GM12878 (cell line): ENCODE measurements at regions not wholly inside any gene's neighbourhood (a gene's known extent, or its start where the extent isn't known, plus 50 kb on each side); places are given as distances from the start of the nearest gene placed in this dataset.

ENCODE experiments used
- BHLHE40 ChIP-seq, 2 experiments: fragments of 450-650 bp in 1 of 2; IDR thresholded peaks; 2 replicates each; pipeline ENCODE4 v1.6.1; 2011 to 2017; ENCODE audit warnings: low read depth in 2 of 2, borderline replicate concordance in 1 of 2, improper control_type of control experiment in 1 of 2, low read length in 1 of 2, mild to moderate bottlenecking in 1 of 2
- BMI1 ChIP-seq: fragments of 450-650 bp; IDR thresholded peaks from 2 replicates; pipeline ENCODE4 v1.6.1; 2016; ENCODE audit warnings: mild to moderate bottlenecking, moderate library complexity, borderline replicate concordance
- CBX3 ChIP-seq: fragments of 200-600 bp; sonication (generic); IDR thresholded peaks from 2 replicates; pipeline ENCODE4 v1.6.1; 2016; ENCODE audit warnings: low read depth, borderline replicate concordance
- CBX5 ChIP-seq: sonication (generic); IDR thresholded peaks from 2 replicates; pipeline ENCODE4 v1.6.1; 2016; ENCODE audit warnings: low read depth, moderate library complexity, mild to moderate bottlenecking, inconsistent platforms
- CHD1 ChIP-seq: IDR thresholded peaks from 2 replicates; pipeline ENCODE4 v1.6.1; 2012; ENCODE audit warnings: low read depth, low read length, improper control_type of control experiment
- EED ChIP-seq: sonication (generic); IDR thresholded peaks from 2 replicates; pipeline ENCODE4 v1.6.1; 2016; ENCODE audit warnings: antibody characterized with exemption, low read depth
- EP300 ChIP-seq, 2 experiments: fragments of 150-350 bp in 1 of 2; IDR thresholded peaks; 2 replicates each; pipeline ENCODE4 v1.6.1; 2011 to 2012; ENCODE audit warnings: low read depth in 2 of 2, low read length in 2 of 2, borderline replicate concordance in 1 of 2, improper control_type of control experiment in 1 of 2, inconsistent platforms in 1 of 2; ENCODE audit not compliant: control insufficient read depth in 1 of 2
- HDAC6 ChIP-seq: fragments of 200-600 bp; sonication (generic); IDR thresholded peaks from one replicate; pipeline ENCODE4 v1.8.0; 2017; ENCODE audit warnings: antibody characterized with exemption; ENCODE audit not compliant: unreplicated experiment
- MEF2B ChIP-seq: fragments of 450-650 bp; IDR thresholded peaks from 2 replicates; pipeline ENCODE4 v1.6.1; 2018; ENCODE audit warnings: mild to moderate bottlenecking, moderate library complexity; ENCODE audit not compliant: partially characterized antibody, poor library complexity, severe bottlenecking
- NR2C1 ChIP-seq: fragments of 450-650 bp; IDR thresholded peaks from 2 replicates; pipeline ENCODE4 v1.6.1; 2017; ENCODE audit warnings: antibody characterized with exemption, mild to moderate bottlenecking, moderate library complexity
- NR2C2 ChIP-seq: IDR thresholded peaks from 2 replicates; pipeline ENCODE4 v1.6.1; 2011; ENCODE audit warnings: borderline replicate concordance, low read depth; ENCODE audit not compliant: control insufficient read depth, insufficient read length
- POLR2AphosphoS2 ChIP-seq: IDR thresholded peaks from 2 replicates; pipeline ENCODE4 v1.6.1; 2011; ENCODE audit warnings: low read depth, mild to moderate bottlenecking, low read length, improper control_type of control experiment, moderate library complexity
- POLR2AphosphoS5 ChIP-seq: IDR thresholded peaks from 2 replicates; pipeline ENCODE4 v1.6.1; 2011; ENCODE audit warnings: mild to moderate bottlenecking, low read length, inconsistent platforms
- POU2F2 ChIP-seq: IDR thresholded peaks from 3 replicates; pipeline ENCODE4 v1.6.1; 2011; ENCODE audit warnings: low read depth, mild to moderate bottlenecking, low read length, borderline replicate concordance
- RBBP5 ChIP-seq: fragments of 200-600 bp; sonication (generic); conservative IDR thresholded peaks from 2 replicates; pipeline ENCODE4 v1.6.1; 2016
- SPI1 ChIP-seq: IDR thresholded peaks from 2 replicates; pipeline ENCODE4 v1.6.1; 2011; ENCODE audit warnings: low read depth, mild to moderate bottlenecking, low read length, moderate library complexity, borderline replicate concordance; ENCODE audit not compliant: insufficient read depth
- STAT1 ChIP-seq: fragments of 450-650 bp; conservative IDR thresholded peaks from 2 replicates; pipeline ENCODE4 v1.6.1; 2014; ENCODE audit warnings: antibody characterized with exemption, mild to moderate bottlenecking
- TBL1XR1 ChIP-seq: IDR thresholded peaks from 2 replicates; pipeline ENCODE4 v1.6.1; 2012; ENCODE audit warnings: low read depth, low read length, improper control_type of control experiment
- TCF3 ChIP-seq: IDR thresholded peaks from 2 replicates; pipeline ENCODE4 v1.6.1; 2012; ENCODE audit warnings: low read depth, mild to moderate bottlenecking, low read length, borderline replicate concordance; ENCODE audit not compliant: insufficient read depth
- ZNF274 ChIP-seq: IDR thresholded peaks from one replicate; pipeline ENCODE4 v1.8.0; 2011; ENCODE audit not compliant: insufficient read length, insufficient read depth
- TF ChIP-seq, protein P1 (sequence below): fragments of 450-650 bp; IDR thresholded peaks from 2 replicates; pipeline ENCODE4 v1.6.1; 2017; ENCODE audit warnings: mild to moderate bottlenecking, moderate library complexity
- TF ChIP-seq, protein P2 (sequence below): IDR thresholded peaks from 2 replicates; pipeline ENCODE4 v1.6.1; 2011; ENCODE audit warnings: low read depth, mild to moderate bottlenecking, low read length, moderate library complexity, borderline replicate concordance; ENCODE audit errors: extremely low read depth
- TF ChIP-seq, protein P3 (sequence below): IDR thresholded peaks from 2 replicates; pipeline ENCODE4 v1.6.1; 2011; ENCODE audit warnings: mild to moderate bottlenecking, low read depth, low read length, moderate library complexity; ENCODE audit not compliant: insufficient replicate concordance
- TF ChIP-seq, protein P4 (sequence below), 3 experiments: IDR thresholded peaks in 2 of 3; conservative IDR thresholded peaks in 1 of 3; 2 replicates each; pipeline ENCODE4 v1.5.1; 2011; ENCODE audit warnings: low read depth in 3 of 3, low read length in 3 of 3, mild to moderate bottlenecking in 3 of 3, control low read depth in 2 of 3, moderate library complexity in 2 of 3, inconsistent platforms in 1 of 3, mixed read lengths in 1 of 3; ENCODE audit not compliant: control insufficient read depth in 2 of 3, insufficient read depth in 1 of 3; ENCODE audit errors: extremely low read depth in 1 of 3

DNA sequence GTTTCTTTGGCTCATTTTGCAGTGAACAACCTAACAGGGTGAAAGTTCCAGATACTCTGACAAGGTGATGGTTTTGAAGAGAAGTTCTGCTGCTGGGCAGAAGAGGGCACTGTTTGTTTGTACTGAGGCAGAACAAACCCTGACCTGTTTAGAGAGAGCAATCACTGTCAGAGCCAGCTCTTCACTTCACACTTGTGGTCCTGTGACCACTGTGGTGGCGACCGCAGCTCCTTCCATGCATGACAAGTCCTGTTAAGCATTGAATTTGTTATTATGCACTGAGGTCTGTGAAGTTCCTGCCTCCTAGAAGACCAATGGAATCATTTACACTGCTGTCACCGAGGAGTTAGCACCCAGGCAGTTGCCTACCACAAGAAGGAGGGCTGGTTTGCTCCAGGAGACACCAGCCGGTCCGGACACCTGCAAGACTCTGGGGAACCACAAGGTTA is 86.6 kb downstream of the ZNF330 start (continued):
- no peak for TF ChIP-seq TCF3
- no peak for TF ChIP-seq CBX3
- peak; percentile 82 to 86 for TF ChIP-seq BHLHE40 (IDR thresholded peaks at IDR 0.05; ENCODE audit: borderline replicate concordance in 1 of 2, low read depth in 2 of 2, low read length in 1 of 2)
- no peak for TF ChIP-seq NR2C2
- TF ChIP-seq POLR2AphosphoS2: no peak
- peak; percentile 93 for TF ChIP-seq CBX5
- TF ChIP-seq, protein P1, sequence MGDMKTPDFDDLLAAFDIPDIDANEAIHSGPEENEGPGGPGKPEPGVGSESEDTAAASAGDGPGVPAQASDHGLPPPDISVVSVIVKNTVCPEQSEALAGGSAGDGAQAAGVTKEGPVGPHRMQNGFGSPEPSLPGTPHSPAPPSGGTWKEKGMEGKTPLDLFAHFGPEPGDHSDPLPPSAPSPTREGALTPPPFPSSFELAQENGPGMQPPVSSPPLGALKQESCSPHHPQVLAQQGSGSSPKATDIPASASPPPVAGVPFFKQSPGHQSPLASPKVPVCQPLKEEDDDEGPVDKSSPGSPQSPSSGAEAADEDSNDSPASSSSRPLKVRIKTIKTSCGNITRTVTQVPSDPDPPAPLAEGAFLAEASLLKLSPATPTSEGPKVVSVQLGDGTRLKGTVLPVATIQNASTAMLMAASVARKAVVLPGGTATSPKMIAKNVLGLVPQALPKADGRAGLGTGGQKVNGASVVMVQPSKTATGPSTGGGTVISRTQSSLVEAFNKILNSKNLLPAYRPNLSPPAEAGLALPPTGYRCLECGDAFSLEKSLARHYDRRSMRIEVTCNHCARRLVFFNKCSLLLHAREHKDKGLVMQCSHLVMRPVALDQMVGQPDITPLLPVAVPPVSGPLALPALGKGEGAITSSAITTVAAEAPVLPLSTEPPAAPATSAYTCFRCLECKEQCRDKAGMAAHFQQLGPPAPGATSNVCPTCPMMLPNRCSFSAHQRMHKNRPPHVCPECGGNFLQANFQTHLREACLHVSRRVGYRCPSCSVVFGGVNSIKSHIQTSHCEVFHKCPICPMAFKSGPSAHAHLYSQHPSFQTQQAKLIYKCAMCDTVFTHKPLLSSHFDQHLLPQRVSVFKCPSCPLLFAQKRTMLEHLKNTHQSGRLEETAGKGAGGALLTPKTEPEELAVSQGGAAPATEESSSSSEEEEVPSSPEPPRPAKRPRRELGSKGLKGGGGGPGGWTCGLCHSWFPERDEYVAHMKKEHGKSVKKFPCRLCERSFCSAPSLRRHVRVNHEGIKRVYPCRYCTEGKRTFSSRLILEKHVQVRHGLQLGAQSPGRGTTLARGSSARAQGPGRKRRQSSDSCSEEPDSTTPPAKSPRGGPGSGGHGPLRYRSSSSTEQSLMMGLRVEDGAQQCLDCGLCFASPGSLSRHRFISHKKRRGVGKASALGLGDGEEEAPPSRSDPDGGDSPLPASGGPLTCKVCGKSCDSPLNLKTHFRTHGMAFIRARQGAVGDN: no peak
- no peak; the same call in 1 of the 2 replicates for TF ChIP-seq BMI1
- TF ChIP-seq CHD1: no peak
- TF ChIP-seq EP300 (IDR thresholded peaks at IDR 0.05; ENCODE audit: borderline replicate concordance in 1 of 2, control insufficient read depth in 1 of 2, low read depth in 2 of 2, low read length in 2 of 2): peak; percentile 89 to 90
- TF ChIP-seq, protein P2, sequence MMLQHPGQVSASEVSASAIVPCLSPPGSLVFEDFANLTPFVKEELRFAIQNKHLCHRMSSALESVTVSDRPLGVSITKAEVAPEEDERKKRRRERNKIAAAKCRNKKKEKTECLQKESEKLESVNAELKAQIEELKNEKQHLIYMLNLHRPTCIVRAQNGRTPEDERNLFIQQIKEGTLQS: no peak
- TF ChIP-seq ZNF274: no peak
- peak; percentile 89 for TF ChIP-seq TBL1XR1
- TF ChIP-seq STAT1: no peak
- peak; percentile 51 for TF ChIP-seq MEF2B
- no peak for TF ChIP-seq RBBP5
- peak; percentile 87 for TF ChIP-seq EED
- peak; percentile 86; the same call in 2 of the 3 replicates for TF ChIP-seq POU2F2
- TF ChIP-seq HDAC6: no peak
- TF ChIP-seq POLR2AphosphoS5: no peak
- TF ChIP-seq SPI1: no peak
- TF ChIP-seq, protein P3, sequence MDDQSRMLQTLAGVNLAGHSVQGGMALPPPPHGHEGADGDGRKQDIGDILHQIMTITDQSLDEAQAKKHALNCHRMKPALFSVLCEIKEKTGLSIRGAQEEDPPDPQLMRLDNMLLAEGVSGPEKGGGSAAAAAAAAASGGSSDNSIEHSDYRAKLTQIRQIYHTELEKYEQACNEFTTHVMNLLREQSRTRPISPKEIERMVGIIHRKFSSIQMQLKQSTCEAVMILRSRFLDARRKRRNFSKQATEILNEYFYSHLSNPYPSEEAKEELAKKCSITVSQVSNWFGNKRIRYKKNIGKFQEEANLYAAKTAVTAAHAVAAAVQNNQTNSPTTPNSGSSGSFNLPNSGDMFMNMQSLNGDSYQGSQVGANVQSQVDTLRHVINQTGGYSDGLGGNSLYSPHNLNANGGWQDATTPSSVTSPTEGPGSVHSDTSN: peak; percentile 87
- no peak for TF ChIP-seq NR2C1
- TF ChIP-seq, protein P4, sequence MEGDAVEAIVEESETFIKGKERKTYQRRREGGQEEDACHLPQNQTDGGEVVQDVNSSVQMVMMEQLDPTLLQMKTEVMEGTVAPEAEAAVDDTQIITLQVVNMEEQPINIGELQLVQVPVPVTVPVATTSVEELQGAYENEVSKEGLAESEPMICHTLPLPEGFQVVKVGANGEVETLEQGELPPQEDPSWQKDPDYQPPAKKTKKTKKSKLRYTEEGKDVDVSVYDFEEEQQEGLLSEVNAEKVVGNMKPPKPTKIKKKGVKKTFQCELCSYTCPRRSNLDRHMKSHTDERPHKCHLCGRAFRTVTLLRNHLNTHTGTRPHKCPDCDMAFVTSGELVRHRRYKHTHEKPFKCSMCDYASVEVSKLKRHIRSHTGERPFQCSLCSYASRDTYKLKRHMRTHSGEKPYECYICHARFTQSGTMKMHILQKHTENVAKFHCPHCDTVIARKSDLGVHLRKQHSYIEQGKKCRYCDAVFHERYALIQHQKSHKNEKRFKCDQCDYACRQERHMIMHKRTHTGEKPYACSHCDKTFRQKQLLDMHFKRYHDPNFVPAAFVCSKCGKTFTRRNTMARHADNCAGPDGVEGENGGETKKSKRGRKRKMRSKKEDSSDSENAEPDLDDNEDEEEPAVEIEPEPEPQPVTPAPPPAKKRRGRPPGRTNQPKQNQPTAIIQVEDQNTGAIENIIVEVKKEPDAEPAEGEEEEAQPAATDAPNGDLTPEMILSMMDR (IDR thresholded peaks at IDR 0.05 in 2 of 3, conservative IDR thresholded peaks at IDR 0.05 in 1 of 3; ENCODE audit: control insufficient read depth in 2 of 3, extremely low read depth in 1 of 3, insufficient read depth in 1 of 3, low read depth in 3 of 3, low read length in 3 of 3): peak; percentile 86 to 89 (median 86)
